Cardiac muscle cell (in vitro differentiated cells and primary cell): ENCODE measurements at regions not wholly inside any gene's neighbourhood (a gene's known extent, or its start where the extent isn't known, plus 50 kb on each side); places are given as distances from the start of the nearest gene placed in this dataset.

Experiments
- DNase-seq, 2 donors: peaks; one replicate each; pipeline versions ENCODE4 v3.0.0 to v3.0.0-alpha.2; 2010 to 2017; ENCODE audit warnings: low read depth in 1 of 2, low spot score in 1 of 2
- H3K27ac ChIP-seq: fragments of 200-600 bp; sonication (generic); 2 replicates; pipeline ENCODE4 v1.5.1; 2016
- H3K27me3 ChIP-seq: fragments of 200-600 bp; sonication (generic); 2 replicates; pipeline ENCODE4 v1.6.0; 2016; ENCODE audit warnings: control low read depth
- H3K36me3 ChIP-seq: fragments of 200-600 bp; sonication (generic); 2 replicates; pipeline ENCODE4 v1.5.1; 2016; ENCODE audit warnings: control low read depth
- H3K4me1 ChIP-seq: fragments of 200-600 bp; sonication (generic); 2 replicates; pipeline ENCODE4 v1.8.1; 2017; ENCODE audit warnings: low read depth, mild to moderate bottlenecking, mixed run types
- H3K4me3 ChIP-seq: fragments of 200-600 bp; sonication (generic); 2 replicates; pipeline ENCODE4 v1.5.1; 2016; ENCODE audit warnings: mild to moderate bottlenecking
- H3K9me3 ChIP-seq: fragments of 200-600 bp; sonication (generic); 2 replicates; pipeline ENCODE4 v1.5.1; 2017; ENCODE audit warnings: low read depth, mild to moderate bottlenecking, control low read depth
- TF ChIP-seq, protein P1 (sequence below): IDR thresholded peaks from 2 replicates; pipeline ENCODE4 v1.5.1; 2012; ENCODE audit warnings: low read depth, mild to moderate bottlenecking, low read length

DNA sequence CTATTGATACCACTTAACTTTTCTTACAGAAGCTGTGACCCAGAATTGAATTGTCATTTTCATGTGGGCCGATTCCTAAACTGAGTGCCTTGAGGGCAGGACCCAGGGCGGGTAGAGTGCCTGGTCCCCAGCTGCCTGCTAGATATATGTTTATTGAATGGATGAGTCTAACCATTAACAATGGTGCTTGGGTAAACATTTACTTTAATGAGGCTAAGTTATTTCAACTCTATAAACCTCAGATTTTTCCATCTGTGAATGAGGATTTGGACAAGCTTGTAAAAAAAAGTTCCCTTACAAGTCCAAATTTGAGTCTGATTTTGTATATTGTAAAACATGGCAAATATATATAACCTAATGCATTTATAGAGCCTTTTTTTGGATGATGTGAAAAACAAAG lies 181.8 kb upstream of the ELL2 start:
- Histone ChIP-seq H3K27ac (no peak overlapping the region), H3K4me3 (no peak overlapping the region), H3K27me3 (no peaks in the 10 kb centered on the region), H3K4me1 (peaks cover 5% of the 10 kb centered on the region), H3K36me3 (no peaks in the 10 kb centered on the region), H3K9me3 (no peaks in the 10 kb centered on the region)
- no peak for DNase-seq
- TF ChIP-seq, protein P1, sequence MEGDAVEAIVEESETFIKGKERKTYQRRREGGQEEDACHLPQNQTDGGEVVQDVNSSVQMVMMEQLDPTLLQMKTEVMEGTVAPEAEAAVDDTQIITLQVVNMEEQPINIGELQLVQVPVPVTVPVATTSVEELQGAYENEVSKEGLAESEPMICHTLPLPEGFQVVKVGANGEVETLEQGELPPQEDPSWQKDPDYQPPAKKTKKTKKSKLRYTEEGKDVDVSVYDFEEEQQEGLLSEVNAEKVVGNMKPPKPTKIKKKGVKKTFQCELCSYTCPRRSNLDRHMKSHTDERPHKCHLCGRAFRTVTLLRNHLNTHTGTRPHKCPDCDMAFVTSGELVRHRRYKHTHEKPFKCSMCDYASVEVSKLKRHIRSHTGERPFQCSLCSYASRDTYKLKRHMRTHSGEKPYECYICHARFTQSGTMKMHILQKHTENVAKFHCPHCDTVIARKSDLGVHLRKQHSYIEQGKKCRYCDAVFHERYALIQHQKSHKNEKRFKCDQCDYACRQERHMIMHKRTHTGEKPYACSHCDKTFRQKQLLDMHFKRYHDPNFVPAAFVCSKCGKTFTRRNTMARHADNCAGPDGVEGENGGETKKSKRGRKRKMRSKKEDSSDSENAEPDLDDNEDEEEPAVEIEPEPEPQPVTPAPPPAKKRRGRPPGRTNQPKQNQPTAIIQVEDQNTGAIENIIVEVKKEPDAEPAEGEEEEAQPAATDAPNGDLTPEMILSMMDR, result no peak

DNA sequence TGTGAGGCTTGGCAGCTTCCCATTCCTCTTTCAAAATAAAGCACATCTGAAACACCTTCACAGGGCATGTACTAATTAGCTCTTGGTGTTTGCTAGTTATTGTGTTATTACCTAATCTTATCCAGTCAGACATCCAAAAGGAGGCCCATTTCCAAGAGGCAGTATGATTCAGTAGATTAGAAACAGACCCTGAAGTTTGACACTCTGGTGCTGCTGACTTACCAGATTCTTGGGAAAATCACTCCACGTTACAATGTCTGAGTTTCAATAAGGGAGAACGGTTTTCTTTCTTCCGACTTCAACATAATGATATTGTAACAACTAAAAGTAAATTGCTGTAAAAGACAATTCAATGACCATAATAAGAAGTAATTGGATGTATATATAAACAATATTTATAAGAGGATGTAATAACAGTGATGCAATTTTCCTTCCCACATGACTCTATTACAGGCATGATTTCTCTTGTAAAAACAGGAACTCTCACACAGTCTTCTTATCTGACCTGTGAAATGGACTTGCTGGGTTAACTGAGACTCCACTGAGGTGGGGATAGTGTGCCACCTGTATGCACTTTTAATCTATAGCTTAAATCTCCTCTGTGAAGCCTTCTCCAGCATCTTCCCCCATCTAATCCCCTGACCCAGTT lies 181.3 kb upstream of the ELL2 start:
- Histone ChIP-seq H3K9me3 (no peaks in the 10 kb centered on the region), H3K4me3 (no peak overlapping the region), H3K27ac (no peak overlapping the region), H3K4me1 (peaks cover 5% of the 10 kb centered on the region), H3K36me3 (no peaks in the 10 kb centered on the region), H3K27me3 (no peaks in the 10 kb centered on the region)
- peak in 1 of 2 donors; percentile 32 for DNase-seq
- TF ChIP-seq, protein P1, result no peak

DNA sequence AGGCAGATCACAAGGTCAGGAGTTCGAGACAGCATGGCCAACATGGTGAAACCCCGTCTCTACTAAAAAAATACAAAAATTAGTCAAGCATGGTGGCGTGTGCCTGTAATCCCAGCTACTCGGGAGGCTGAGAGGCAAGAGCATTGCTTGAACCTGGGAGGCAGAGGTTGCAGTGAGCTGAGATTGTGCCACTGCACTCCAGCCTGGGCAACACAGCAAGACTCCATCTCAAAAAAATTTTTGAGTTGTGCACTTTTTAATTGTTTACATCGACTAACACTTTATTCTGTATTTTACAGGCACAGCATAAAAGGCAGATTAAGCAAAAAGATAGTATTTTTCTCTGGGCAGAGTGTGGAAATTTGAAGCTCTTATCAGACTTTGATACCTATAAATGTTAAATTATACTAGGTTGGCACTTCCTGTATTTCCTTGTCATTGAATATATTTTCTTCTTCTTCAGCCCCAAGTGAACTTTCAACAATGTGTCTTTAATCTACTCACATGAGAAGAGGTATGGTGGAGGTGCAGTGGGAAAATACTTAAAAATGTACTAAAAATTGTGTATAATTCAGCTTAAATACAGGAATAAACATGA lies 180.6 kb upstream of the ELL2 start:
- Histone ChIP-seq H3K4me1 (peaks cover 5% of the 10 kb centered on the region), H3K4me3 (no peak overlapping the region), H3K27me3 (no peaks in the 10 kb centered on the region), H3K27ac (no peak overlapping the region), H3K9me3 (no peaks in the 10 kb centered on the region), H3K36me3 (no peaks in the 10 kb centered on the region)
- TF ChIP-seq, protein P1, result no peak
- DNase-seq, result no peak

DNA sequence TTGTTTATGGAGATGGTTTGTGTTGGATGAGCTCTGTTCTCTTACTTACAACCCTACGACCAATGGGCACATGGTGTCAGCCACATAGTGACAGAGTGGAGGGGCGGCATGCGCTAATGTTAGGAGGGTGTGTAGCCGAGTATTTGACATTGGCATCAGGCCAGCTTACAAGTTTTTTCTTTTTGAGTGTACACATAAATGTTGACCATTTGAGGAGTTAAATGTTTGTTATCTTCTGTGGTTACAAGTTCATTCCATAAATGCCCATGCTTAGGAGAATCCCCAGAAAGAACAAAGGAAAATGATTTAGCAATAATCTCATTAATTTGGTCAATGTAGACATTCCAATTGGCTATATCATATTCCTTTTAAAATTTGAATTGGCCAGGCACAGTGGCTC lies 180.1 kb upstream of the ELL2 start:
- Histone ChIP-seq H3K27me3 (no peaks in the 10 kb centered on the region), H3K9me3 (no peaks in the 10 kb centered on the region), H3K4me3 (no peak overlapping the region), H3K36me3 (no peaks in the 10 kb centered on the region), H3K27ac (no peak overlapping the region), H3K4me1 (peaks cover 5% of the 10 kb centered on the region)
- DNase-seq, result peak in 1 of 2 donors; percentile 74
- TF ChIP-seq, protein P1, result no peak

DNA sequence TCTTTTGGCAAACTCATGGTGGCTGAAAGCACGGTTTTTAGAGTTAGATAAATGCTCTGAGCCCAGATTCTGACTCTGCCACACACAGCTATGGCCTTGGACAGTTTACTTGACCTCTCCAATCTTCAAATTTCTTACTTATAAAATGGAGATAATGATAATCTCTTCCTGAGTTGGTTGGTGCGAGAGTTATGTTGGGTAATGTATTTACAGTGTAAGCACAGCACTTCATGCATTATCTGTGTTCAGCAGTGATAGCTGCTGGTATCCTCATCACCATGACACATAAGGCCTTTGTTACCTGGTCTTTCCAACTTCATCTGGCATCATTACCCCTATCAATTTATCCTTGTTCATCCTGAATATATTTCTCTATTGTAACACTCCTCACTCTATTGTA lies 178.8 kb upstream of the ELL2 start:
- Histone ChIP-seq H3K27me3 (no peaks in the 10 kb centered on the region), H3K36me3 (no peaks in the 10 kb centered on the region), H3K9me3 (no peaks in the 10 kb centered on the region), H3K4me1 (peaks cover 5% of the 10 kb centered on the region), H3K4me3 (no peak overlapping the region), H3K27ac (no peak overlapping the region)
- DNase-seq, result no peak
- TF ChIP-seq, protein P1, result no peak
